HG03521 (cell line): ENCODE measurements at regions not wholly inside any gene's neighbourhood (a gene's known extent, or its start where the extent isn't known, plus 50 kb on each side); places are given as distances from the start of the nearest gene placed in this dataset.
"Not testable (repeated sequence)": the region's sequence is repeated elsewhere in the genome, so short reads cannot be mapped to it uniquely, and the experiment has no call there.

Experiments used
- ATAC-seq: cut with Tn5 transposase; IDR thresholded peaks from one replicate; pipeline ENCODE4 v1.9.1; 2021; ENCODE audit warnings: mild to moderate bottlenecking, moderate library complexity; ENCODE audit not compliant: unreplicated experiment

DNA sequence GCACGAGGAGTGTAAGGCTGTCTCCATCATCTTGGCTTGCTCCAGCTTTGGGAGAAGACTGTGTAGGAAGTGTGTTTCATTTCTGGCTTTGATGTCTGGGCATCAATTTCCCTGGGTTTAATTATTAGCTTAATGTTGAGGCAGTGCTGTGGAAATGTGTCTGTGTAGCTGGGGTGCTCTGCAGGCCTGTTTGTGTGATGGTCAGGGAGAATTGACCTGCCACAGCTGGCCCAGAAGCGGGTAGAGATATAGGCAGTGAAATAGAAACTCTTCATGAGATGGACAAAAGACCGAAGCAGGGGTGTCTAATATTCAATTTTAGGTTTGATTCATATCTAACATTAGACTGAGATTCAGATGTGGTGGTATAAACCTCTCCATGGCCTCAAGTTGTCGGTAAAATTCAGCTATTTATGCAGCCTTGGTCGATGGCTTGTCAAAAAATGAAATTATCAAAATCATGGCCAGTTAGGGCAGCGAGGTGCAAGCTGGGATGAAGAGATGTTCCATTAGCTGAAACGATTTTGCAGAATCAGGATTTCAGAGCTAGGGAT lies 95.3 kb upstream of the SNX9 start:
- ATAC-seq = no peak

DNA sequence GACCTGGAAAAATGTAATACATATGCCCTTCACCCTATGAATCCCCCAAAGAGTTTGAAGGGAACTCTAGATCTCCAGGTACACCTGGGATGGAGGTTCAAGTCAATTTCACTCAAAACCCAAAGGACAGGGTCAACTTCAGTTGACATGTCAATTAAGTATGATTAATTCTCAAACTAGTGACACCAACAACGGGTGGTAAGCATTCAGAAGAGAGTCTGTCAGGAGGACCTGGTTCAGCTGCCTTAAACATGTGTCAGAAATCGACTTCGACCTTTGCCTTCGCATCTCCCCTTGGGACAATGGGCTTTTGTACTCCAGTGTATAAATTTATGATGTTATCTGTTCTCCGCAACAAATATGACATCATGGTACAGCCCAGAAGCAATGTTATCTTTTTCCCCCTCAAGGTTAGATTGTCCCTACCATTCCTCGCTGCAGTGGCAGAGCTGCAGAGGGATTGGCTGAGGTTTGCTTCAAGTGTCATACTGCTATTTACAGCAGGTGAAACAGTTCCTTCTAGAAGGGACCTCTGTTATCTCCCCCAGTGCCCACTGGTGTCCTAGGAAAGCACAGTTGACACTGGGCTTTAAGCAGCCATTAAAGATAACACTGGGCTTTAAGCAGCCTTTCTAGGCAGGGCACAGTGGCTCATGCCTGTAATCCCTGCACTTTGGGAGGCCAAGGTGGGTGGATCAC lies 94.7 kb upstream of the SNX9 start:
- no peak for ATAC-seq

DNA sequence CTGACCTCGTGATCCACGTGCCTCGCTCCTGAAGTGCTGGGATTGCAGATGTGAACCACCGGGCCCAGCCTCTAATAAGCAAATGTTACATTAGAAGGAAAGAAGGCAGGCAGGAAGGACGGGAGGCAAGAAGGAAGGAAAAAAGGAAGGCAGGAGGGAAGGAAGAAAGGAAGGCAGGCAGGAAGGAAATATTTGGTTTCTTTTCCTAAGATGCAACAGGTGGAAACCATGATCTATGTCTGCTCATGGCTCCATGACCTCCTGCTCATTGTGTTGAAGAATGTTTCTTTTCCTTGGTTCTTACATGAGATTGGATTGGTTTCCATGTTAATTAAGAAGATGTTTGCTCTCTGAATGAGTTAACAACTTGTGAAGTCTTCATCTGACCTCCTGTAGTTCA lies 91.8 kb upstream of the SNX9 start:
- no peak for ATAC-seq

DNA sequence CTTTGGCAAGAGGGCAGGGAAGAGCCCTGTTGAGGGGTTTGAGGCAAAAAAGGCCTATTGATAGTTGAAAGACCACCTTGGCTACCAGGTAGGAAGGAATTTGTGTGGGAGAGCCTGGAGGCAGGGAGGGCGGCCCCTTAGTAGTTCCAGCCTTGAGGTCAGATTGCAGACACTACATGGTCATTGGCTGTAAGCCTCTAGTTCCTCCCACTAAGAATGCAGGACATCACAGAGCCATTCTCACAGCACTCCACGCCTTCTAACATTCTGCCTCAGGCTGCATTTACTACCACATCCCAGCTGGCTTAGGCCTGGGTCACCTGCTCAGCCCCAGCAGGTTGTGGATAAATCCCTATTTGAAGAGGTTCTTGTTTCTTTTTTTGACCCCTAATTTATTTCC lies 91.0 kb upstream of the SNX9 start:
- ATAC-seq = no peak

DNA sequence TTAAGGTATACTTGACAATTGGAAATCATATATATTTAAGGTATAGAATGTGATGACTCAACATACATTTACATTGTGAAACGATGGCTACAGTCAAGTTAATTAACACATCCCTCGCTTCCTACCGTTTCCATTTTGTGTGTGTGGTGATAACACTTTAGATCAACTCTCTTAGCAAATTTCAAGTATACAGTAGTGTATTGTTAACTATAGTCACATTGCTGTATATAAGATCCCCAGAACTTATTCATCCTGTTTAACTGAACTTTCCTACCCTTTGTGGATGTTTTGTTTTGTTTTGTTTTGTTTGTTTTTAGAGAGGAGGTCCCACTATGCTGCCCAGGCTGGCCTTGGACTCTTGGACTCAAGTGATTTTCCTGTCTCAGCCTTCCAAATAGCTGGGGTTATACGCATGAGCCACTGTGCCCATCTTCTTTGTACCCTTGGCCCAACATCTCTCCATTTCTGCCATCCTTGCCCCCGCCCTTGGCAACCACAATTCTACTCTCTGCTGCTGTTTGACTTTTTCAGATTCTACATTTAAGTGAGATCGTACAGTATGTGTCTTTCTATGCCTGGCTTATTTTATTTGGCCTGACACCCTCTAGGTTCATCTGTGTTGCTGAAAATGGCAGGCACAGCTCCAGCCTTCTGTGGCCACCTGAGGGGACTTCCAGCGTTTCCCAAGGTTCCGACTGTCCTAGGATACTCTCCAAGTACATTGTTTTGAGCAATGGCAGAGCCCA lies 90.5 kb upstream of the SNX9 start:
- ATAC-seq = no peak

DNA sequence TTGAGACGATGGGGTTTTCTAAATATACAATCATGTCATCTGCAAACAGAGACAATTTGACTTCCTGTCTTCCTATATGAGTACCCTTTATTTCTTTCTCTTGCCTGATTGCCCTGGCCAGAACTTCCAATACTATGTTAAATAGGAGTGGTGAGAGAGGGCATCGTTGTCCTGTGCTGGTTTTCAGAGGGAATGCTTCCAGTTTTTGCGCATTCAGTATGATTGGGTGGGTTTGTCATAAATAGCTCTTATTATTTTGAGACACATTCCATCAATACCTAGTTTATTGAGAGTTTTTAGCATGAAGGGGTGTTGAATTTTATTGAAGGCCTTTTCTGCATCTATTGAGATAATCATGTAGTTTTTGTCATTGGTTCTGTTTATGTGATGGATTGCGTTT lies 86.5 kb upstream of the SNX9 start:
- not testable (repeated sequence) for ATAC-seq

DNA sequence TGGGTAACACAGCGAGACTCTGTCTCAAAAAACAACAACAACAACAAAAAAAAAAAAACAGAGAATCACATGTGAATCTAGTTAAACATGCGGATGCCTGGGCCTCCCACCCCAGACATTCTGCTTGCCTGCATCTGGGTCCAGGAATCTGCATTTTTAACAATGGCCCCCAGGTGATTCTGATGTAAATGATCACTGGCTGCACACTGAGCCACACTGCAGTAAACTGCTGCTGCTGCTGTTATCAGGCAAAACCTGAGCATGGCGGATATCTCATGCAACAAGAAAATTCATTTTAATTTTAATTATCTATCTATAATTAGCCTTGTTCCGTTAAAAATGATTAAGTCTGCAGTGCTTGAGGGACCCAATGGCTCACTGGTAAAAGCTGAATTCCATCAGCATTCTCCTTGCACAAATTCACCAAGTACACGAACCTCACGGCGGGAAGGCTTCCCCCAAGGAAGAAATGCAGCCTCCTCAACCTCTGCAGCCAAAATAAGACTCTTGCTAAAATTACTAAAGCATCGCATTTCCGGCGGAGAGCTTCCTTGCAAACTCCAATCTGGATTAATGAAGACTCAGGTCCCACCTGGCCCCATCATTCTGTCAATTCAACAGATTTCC lies 81.6 kb upstream of the SNX9 start:
- no peak for ATAC-seq

DNA sequence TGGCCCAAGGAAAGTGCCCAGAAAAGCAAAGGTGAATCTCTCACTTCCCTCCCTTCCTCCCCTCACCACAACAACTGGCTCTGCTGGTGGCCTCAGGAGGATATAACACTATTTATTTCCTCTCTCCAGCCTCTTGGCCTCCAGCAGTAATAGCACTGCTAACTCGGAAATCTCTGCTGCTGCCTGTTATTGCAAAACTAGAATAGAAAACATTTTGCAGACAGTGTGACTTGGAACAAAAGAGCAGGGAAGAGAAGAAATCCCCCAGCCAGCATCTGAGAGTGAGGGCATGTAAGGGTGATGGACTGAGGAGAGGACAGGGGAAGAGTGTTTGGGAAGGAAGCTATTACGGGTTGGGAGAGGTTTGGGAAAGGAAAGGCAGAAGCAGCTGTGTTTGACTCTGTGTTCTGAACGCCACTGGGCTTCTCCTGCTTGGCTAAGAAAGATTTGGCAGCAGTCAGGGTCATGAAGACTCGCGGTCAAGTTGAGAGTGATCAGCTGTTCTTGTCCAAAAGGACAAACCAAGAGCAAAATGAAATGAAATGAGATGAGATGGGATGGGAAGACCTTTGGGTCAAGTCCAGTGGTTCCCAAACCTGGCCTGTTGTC lies 81.0 kb upstream of the SNX9 start:
- no peak for ATAC-seq

DNA sequence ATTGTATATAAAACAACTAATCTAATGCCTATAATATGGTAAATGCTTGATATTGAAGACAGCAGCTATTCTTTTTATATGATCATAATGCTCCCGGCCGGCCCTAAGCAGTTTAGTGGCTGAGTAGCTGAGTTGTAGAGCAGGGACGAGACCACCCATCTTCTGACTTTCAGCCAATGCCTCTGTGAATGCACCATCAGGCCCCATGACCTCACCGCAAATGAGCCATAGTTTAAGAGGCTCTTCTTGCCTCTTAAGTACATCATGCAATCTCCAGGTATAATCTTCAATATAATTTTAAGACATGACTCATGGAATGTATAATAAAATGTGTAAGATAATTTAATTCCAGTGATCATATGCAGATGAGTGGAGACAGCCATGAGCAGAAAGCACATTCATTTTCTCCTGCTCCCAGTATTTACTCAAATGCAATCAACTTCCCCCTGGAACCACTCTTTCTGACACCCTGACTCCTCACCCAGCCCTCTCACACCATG lies 78.9 kb upstream of the SNX9 start:
- no peak for ATAC-seq

DNA sequence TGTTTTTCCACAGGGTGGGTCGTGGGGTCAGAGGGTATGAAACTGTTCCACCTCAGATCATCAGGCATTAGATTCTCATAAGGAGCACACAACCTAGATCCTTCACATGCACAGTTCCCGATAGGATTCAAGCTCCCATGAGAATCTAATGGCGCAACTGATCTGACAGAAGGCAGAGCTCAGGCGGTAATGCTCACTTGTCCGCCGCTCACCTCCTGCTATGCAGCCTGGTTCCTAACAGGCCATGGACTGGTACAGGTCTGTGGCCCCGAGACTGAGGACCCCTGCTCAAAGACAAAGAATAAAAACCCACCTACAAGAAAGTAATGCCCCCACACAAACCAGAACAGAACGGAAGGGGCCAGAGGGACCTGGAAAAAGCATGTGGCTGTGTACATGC lies 76.1 kb upstream of the SNX9 start:
- no peak for ATAC-seq

DNA sequence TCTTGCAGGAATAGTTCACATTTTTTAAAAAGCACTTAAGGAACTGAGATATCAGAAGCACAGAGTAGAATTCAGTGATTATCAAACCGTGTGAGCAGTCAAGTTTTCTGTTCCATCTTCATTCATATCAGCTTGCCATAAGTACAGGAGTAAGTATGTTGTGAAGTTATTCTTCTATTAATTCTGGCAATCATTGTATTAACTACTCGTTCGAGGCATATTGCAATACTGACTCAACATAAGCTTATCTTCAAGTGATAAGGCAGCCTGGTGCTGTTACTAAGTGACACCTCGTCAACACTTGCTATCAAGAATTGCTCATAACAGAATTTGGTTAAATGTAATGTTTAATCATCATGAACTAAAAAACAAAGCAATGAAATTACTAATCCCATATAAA lies 75.7 kb upstream of the SNX9 start:
- no peak for ATAC-seq

DNA sequence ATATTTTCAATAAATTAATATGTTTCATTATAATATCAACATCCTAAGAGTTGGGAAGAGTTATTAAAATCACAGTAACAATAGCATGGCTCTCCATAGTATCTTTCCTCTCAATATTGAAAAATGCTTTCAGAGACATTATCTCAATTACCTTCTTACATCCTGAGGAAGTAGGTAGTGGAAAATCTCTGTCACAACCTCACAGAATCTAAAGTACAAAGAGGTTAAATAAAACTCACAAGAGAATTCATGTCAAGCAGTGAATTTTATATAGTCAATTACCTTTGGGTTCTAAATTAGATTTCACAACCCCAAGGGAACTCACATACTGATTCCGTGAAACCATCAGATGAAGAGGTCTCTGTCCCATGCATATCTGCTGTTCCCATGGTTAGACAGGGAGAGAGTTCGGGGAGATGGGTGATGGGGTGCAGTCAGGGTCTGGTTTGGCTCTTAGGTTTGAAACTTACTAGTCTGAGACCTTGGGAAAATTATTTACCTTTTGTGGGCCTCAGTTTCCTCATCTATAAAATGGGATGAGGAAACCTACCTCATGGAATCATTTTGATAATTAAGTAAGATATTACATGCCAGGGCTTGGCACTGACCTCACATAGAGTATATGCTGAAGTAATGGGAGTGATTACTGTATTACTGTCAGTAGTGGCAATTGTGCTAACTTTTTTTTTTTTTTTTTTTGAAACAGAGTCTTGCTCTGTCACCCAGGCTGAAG lies 74.0 kb upstream of the SNX9 start:
- no peak for ATAC-seq

DNA sequence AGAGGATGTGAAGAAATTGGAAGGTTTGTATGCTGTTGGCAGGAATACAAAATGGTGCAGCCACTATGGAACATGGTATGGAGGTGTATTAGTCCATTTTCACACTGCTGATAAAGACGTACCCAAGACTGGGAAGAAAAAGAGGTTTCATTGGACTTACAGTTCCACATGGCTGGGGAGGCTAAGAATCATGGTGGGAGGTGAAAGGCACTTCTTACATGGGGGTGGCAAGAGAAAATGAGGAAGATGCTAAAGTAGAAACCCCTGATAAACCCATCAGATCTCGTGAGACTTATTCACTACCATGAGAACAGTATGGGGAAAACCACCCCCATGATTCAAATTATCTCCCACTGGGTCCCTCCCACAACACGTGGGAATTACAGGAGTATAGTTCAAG lies 72.1 kb upstream of the SNX9 start:
- ATAC-seq = not testable (repeated sequence)

DNA sequence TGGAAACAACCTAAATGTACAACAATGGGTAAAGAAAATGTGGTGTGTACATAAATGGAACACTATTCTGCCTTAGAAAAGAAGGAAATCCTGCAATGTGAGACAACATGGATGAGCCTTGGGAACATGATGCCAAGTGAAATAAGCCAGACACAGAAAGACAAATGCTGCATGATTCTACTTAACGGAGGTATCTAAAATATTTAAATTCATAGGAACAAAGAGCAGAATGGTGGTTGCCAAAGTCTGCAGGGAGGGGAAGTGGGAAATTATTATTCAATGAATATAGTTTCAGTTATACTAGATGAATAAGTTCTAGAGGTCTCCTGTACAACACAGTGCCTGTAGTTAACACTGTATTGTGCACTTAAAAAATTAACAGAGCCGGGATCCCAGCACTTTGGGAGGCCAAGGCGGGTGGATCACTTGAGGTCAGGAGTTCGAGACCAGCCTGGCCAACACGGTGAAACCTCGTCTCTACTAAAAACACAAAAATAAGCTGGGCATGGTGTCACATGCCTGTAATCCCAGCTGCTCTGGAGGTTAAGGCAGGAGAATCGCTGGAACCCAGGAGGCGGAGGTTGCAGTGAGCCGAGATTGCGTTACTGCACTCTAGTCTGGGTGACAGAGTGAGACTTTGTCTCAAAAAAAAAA lies 71.4 kb upstream of the SNX9 start:
- no peak for ATAC-seq

DNA sequence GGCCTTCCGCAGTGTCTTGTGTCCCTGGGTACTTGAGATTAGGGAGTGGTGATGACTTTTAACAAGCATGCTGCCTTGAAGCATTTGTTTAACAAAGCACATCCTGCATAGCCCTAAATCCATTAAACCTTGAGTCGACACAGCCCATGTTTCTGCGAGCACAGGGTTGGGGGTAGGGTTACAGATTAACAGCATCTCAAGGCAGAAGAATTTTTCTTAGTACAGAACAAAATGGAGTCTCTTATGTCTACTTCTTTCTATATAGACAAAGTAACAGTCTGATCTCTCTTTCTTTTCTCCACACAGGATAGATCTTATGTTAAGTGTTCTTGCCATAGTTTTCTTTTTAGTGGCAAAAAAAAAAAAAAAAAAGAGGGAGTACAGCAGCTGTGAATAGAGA lies 70.2 kb upstream of the SNX9 start:
- ATAC-seq = not testable (repeated sequence)

DNA sequence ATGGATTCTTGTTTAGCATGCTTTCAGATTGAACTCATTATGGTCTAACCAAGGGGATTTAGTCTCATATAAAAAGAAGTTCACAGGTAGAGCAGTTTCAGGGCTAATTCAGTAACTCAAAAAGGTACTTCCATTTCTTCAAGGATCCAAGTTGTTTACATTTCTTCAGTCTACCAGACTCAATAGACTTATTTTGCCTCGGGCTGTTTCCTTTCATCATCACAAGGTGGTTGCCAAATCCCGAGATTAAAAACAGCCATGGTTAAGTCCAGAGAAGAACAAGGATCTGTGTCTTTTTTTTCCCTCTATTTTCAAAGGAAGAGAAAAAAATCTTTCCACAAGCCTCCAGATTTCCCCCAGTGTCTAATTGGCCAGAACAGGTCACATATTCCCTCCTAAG lies 69.8 kb upstream of the SNX9 start:
- no peak for ATAC-seq

DNA sequence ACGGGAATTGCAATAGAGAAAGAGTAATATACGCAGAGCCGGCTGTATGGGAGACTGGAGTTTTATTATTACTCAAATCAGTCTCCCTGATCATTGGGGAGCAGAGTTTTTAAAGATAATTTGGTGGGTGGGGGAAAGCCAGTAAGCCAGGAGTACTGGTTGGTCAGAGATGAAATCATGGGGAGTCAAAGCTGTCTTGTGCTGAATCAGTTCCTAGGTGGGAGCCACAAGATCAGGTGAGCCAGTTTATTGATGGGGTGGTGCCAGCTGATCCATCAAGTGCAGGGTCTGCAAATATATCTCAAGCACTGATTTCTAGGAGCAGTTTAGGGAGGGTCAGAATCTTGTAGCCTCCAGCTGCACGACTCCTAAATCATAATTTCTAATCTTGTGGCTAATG lies 69.2 kb upstream of the SNX9 start:
- ATAC-seq = not testable (repeated sequence)

DNA sequence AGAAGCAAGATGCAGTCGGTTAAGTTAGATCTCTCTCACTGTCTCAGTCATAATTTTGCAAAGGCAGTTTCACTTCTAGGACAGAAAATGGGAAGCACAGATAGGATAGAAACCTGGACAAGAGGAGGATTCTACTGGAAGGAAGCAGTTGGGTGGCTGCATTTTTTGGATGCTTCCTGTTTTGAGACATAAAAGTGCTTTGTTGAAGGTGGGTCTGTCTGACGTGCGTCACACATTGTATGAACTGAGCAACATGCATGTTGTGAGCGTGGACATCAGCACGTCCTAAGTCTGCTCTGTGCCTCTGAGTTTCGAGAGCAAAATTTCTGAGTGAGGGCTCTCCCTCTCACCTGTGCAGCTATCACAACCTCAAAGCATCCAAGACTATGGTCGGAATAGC lies 68.7 kb upstream of the SNX9 start:
- ATAC-seq = no peak

DNA sequence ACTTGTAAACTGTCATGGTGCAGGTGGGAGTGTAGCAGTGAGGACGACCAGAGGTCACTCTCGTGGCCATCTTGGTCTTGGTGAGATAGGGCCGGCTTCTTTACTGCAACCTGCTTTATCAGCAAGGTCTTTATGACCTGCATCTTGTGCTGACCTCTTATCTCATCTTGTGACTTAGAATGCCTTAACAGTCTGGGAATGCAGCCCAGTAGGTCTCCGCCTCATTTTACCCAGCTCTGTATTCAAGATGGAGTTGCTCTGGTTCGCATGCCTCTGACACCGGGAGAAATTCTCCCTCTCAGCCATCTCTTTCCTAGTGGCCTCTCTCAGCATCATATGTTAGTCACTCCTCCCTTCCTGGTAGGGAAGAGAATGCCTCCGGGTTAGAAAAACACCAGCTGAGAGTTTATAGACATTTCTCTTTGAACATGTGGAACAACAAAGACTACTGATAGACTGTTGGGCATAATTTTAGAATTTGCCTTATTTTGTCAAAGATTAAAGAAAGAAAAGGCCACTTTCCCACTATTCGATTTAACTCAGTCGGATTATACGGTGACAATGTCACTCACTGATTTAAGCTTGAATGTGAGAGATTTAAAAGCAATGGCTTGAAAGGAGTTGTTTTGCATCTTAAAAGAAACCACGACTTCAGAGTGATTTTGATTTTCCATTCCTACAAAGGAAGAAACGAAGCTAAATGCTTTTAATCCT lies 67.9 kb upstream of the SNX9 start:
- ATAC-seq = no peak
